ENCODE measurements at regions not wholly inside any gene's neighbourhood (a gene's known extent, or its start where the extent isn't known, plus 50 kb on each side); places are given as distances from the start of the nearest gene placed in this dataset.

GRCh38 chrX:6983207-6983955 is 164.1 kb upstream of the STS start (continued):
- TF ChIP-seq RAD21 (IDR thresholded peaks at IDR 0.05; ENCODE audit: low read length) (no peak), GATA2 (CRISPR knock-in tag; IDR thresholded peaks at IDR 0.05) (no peak), YY1 (IDR thresholded peaks at IDR 0.05; ENCODE audit: low read depth) (no peak), EP300 (IDR thresholded peaks at IDR 0.05; ENCODE audit: borderline replicate concordance in 1 of 2, low read depth in 1 of 2, low read length in 1 of 2) (no peak)

DNA sequence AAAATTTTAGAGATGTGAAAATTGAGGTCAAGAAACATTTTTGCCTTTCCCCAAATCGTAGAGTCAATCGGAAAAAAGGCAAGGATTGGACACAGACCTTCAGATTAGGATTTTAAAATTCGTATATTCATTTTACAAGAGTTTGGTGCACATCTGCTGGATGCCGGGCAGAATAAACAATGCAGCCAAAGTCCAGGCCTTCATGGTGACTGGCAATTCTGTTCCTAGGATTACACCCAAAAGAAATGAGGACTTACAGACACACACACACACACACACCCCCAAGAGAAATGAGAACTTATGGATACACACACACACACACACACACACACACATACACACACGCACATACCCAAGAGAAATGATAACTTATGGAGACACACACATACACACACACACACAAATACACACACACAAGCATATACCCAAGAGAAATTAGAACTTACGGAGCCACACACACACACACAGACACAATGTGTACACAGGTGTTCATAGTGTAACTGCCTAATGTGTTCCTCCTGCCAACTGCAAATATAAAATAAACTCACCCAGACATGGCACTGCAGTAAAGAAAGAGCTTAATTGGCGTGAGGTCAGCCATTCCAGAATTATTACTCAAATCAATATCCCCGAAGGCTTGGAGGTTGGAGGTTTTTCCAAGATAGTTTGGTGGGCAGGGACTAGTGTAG is 165.7 kb upstream of the STS start:
- ChIA-PET POLR2A (no interaction called here), CTCF (no interaction called here)
- Histone ChIP-seq H3K4me3 (ENCODE audit: low read depth in 2 of 2, low read length in 1 of 2) (no peak overlapping the region), H3K9me2 (no peaks in the 10 kb centered on the region), H3K27me3 (ENCODE audit: insufficient read depth) (no peaks in the 10 kb centered on the region), H3K9ac (no peak overlapping the region), H3K4me2 (no peak overlapping the region), H3K27ac (ENCODE audit: low read depth in 2 of 2, low read length in 1 of 2) (no peak overlapping the region), H3F3A (replicated peaks; ENCODE audit: insufficient read depth) (no peaks in the 10 kb centered on the region), H3K36me3 (replicated peaks in 1 of 2; ENCODE audit: control insufficient read depth in 1 of 2, insufficient read depth in 2 of 2, low read length in 1 of 2) (no peaks in the 10 kb centered on the region), H4K20me1 (ENCODE audit: insufficient read depth) (no peaks in the 10 kb centered on the region), H2AFZ (ENCODE audit: low read depth) (no peak overlapping the region), H3K9me3 (no peaks in the 10 kb centered on the region), H3K4me1 (ENCODE audit: control insufficient read depth in 1 of 2, insufficient read depth in 2 of 2, low read depth in 1 of 2, low read length in 1 of 2) (no peaks in the 10 kb centered on the region; a peak in 1 of 4 replicates), H3K79me2 (ENCODE audit: insufficient read depth) (no peaks in the 10 kb centered on the region)
- TF ChIP-seq, protein P1, sequence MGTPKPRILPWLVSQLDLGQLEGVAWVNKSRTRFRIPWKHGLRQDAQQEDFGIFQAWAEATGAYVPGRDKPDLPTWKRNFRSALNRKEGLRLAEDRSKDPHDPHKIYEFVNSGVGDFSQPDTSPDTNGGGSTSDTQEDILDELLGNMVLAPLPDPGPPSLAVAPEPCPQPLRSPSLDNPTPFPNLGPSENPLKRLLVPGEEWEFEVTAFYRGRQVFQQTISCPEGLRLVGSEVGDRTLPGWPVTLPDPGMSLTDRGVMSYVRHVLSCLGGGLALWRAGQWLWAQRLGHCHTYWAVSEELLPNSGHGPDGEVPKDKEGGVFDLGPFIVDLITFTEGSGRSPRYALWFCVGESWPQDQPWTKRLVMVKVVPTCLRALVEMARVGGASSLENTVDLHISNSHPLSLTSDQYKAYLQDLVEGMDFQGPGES (IDR thresholded peaks at IDR 0.05; ENCODE audit: low read depth, low read length), result no peak
- TF ChIP-seq RXRA (IDR thresholded peaks at IDR 0.05; ENCODE audit: borderline replicate concordance, low read depth) (no peak), GATA2 (CRISPR knock-in tag; IDR thresholded peaks at IDR 0.05) (no peak), FOXM1 (IDR thresholded peaks at IDR 0.05; ENCODE audit: low read depth) (no peak), RFX5 (IDR thresholded peaks at IDR 0.05; ENCODE audit: low read length) (no peak), REST (IDR thresholded peaks at IDR 0.05; ENCODE audit: low read depth, low read length) (no peak), NRF1 (IDR thresholded peaks at IDR 0.05; ENCODE audit: low read depth, low read length) (no peak)
- DNase-seq, result no peak
- WGBS (ENCODE audit: low lambda C conversion rate), result 31% methylated on average over 8 of the region's 8 CpGs

Data from SK-N-SH (cell line).